Breast epithelium (tissue), 4 donors: ENCODE measurements at regions not wholly inside any gene's neighbourhood (a gene's known extent, or its start where the extent isn't known, plus 50 kb on each side); places are given as distances from the start of the nearest gene placed in this dataset.

ENCODE experiments used
- DNase-seq, 2 donors: peaks; one replicate each; pipeline ENCODE4 v3.0.0-alpha.2; 2019; ENCODE audit warnings: low spot score in 2 of 2
- H3K27ac ChIP-seq, 2 donors: fragments of 200-600 bp; sonication (generic) in 1 of 2; one replicate each; pipeline ENCODE4 v1.5.1; 2016 to 2019; ENCODE audit warnings: mild to moderate bottlenecking in 1 of 2
- H3K27me3 ChIP-seq, 2 donors: fragments of 200-600 bp; sonication (generic) in 1 of 2; one replicate each; pipeline versions ENCODE4 v1.5.1 to v1.6.0; 2017 to 2019; ENCODE audit warnings: control low read depth in 1 of 2, mild to moderate bottlenecking in 1 of 2
- H3K36me3 ChIP-seq: fragments of 200-600 bp; one replicate; pipeline ENCODE4 v1.5.1; 2019
- H3K4me1 ChIP-seq, 2 donors: fragments of 200-600 bp; sonication (generic); one replicate each; pipeline ENCODE4 v1.5.1; 2016 to 2019; ENCODE audit warnings: control low read depth in 1 of 2
- H3K4me3 ChIP-seq, 3 donors: fragments of 200-600 bp; sonication (generic); 1 replicate in 2 of 3; 2 replicates in 1 of 3; pipeline ENCODE4 v1.5.1; 2016 to 2019; ENCODE audit warnings: mild to moderate bottlenecking in 3 of 3, moderate library complexity in 2 of 3
- H3K9me3 ChIP-seq, 2 donors: fragments of 200-600 bp; sonication (generic) in 1 of 2; one replicate each; pipeline ENCODE4 v1.5.1; 2016 to 2019; ENCODE audit warnings: control low read depth in 1 of 2
- POLR2A ChIP-seq: fragments of 450-650 bp; IDR thresholded peaks from one replicate; pipeline ENCODE4 v1.6.1; 2016; ENCODE audit warnings: antibody characterized with exemption, mild to moderate bottlenecking, moderate library complexity
- POLR2AphosphoS5 ChIP-seq, 3 donors: sonication (generic); formaldehyde crosslinking; IDR thresholded peaks; one replicate each; pipeline ENCODE4 v1.6.1; 2017; ENCODE audit warnings: antibody characterized with exemption in 3 of 3
- intact Hi-C: fragments of 100-400 bp; cut with DNase I; formaldehyde crosslinking; loops from one replicate; pipeline ENCODE4 v1.15.1; 2023; ENCODE audit warnings: low total_unique reads
- TF ChIP-seq, protein P1 (sequence below), 3 donors: fragments of 450-650 bp; IDR thresholded peaks; one replicate each; pipeline ENCODE4 v1.5.1; 2016 to 2017; ENCODE audit warnings: antibody characterized with exemption in 3 of 3, mild to moderate bottlenecking in 3 of 3, moderate library complexity in 3 of 3

DNA sequence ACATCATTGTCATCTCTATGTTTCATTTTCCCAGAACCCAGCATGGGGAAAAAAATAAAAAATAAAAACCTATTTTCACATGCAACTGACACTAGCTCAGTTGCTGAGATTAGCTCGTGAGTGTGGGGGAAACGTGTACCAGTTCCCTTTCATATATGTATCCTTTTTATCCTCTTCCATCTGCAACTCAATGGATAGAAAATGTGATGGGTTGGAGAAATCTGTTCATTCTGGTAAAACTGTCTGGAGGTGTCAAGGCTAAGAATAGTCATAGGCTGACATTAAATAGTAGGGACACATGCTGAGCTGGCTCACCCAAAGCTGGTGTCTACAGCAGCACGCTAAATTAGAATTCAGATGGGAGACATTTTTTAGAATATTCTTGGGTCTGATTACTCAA, 519.3 kb downstream of the ELAVL2 start:
- Histone ChIP-seq H3K36me3 (no peaks in the 10 kb centered on the region), H3K4me1 (no peaks in the 10 kb centered on the region), H3K9me3 (no peaks in the 10 kb centered on the region), H3K4me3 (no peak overlapping the region), H3K27ac (no peak overlapping the region), H3K27me3 (no peaks in the 10 kb centered on the region)
- intact Hi-C loops = no loop called here
- TF ChIP-seq POLR2AphosphoS5 (IDR thresholded peaks at IDR 0.05) (no peak), POLR2A (no peak)
- TF ChIP-seq, protein P1, sequence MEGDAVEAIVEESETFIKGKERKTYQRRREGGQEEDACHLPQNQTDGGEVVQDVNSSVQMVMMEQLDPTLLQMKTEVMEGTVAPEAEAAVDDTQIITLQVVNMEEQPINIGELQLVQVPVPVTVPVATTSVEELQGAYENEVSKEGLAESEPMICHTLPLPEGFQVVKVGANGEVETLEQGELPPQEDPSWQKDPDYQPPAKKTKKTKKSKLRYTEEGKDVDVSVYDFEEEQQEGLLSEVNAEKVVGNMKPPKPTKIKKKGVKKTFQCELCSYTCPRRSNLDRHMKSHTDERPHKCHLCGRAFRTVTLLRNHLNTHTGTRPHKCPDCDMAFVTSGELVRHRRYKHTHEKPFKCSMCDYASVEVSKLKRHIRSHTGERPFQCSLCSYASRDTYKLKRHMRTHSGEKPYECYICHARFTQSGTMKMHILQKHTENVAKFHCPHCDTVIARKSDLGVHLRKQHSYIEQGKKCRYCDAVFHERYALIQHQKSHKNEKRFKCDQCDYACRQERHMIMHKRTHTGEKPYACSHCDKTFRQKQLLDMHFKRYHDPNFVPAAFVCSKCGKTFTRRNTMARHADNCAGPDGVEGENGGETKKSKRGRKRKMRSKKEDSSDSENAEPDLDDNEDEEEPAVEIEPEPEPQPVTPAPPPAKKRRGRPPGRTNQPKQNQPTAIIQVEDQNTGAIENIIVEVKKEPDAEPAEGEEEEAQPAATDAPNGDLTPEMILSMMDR (IDR thresholded peaks at IDR 0.05) = no peak
- DNase-seq = no peak

DNA sequence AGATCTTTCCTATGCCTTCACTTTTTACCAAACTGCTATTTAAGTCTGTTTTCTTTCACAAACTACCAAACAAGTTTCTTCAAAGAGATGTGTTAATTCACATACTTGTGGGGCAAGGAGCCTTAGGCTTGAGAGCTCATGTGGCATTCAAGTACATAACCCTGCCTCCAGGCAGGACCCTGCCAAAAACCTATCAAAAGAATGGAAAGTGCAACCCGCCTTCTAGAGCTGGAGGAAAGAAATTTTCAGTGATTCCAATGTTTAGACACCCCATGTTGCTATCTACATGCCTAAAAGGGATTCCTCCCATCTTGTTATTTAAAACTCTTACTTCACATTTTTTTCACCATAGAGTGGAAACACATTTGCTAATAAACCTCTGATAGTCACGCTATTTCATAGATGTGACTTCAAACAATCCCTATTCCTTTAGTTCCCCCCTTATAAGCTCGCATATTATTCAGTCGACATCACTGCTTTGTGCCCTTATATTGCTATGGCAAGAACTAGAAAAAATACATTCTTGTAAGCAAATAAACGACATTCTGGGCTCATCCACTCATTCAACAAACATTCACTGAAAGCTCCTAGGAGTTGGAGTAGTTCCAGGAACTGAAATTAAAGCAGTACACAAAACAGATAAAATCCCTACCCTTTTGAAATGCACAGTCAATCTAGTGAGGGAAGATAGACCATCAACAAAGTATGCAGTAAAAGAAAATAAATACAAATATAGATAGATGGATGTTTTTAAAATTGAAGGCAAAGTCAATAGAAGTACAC, 518.1 kb downstream of the ELAVL2 start:
- Histone ChIP-seq H3K36me3 (no peaks in the 10 kb centered on the region), H3K27me3 (no peaks in the 10 kb centered on the region)
- intact Hi-C loops = no loop called here

DNA sequence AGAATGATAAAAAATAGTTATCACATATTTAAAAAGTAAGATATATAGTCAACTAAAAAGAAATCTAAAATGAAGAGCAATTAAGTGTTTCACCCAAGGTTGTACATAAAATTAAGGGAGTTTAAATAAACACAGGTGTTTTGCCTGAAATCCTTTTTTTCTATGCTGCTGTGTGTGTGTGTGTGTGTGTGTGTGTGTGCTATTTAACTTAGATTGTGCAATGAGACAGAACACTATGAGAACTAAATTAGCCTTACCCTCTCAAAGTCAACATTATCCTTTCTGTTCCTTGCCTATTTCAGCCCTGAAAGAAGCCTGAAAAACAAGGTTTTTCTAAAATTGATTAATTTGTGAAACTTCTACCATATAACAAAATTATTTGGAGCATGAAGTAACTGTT, 516.2 kb downstream of the ELAVL2 start:
- no peaks in the 10 kb centered on the region for H3K9me3 ChIP-seq
- H3K4me1 ChIP-seq = no peaks in the 10 kb centered on the region
- H3K27me3 ChIP-seq = no peaks in the 10 kb centered on the region
- TF ChIP-seq POLR2A = no peak
- TF ChIP-seq POLR2AphosphoS5 (IDR thresholded peaks at IDR 0.05) = no peak
- TF ChIP-seq, protein P1 (IDR thresholded peaks at IDR 0.05) = no peak
- no peak overlapping the region for H3K4me3 ChIP-seq
- no peak for DNase-seq
- intact Hi-C loops = no loop called here
- no peaks in the 10 kb centered on the region for H3K36me3 ChIP-seq
- H3K27ac ChIP-seq = no peak overlapping the region

More for the DNA sequence above, 518.1 kb downstream of the ELAVL2 start:
- Histone ChIP-seq H3K4me1 (no peaks in the 10 kb centered on the region), H3K4me3 (no peak overlapping the region), H3K9me3 (no peaks in the 10 kb centered on the region), H3K27ac (no peak overlapping the region)
- TF ChIP-seq POLR2A = no peak
- TF ChIP-seq POLR2AphosphoS5 (IDR thresholded peaks at IDR 0.05) = no peak
- TF ChIP-seq, protein P1 (IDR thresholded peaks at IDR 0.05) = no peak
- DNase-seq = no peak

DNA sequence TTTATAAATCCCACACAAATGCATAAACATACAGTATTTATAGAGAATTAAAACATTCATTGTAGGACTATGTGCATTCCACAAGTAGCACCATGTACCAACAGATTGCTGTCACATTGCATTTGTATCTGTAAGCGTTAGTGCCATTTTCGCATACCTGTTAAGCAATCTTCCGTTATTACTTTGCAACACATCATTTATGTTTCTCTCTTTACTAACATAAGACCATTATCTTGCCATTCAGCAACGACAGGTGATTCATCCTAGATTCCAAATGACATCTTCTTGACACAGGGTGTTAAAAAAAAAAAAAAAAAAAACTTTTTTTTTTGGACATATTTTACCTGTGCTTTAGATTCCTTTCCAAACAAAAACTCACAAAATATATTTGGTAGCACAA, 511.8 kb downstream of the ELAVL2 start:
- Histone ChIP-seq H3K4me3 (no peak overlapping the region), H3K9me3 (no peaks in the 10 kb centered on the region), H3K27me3 (no peaks in the 10 kb centered on the region), H3K36me3 (no peaks in the 10 kb centered on the region), H3K27ac (no peak overlapping the region), H3K4me1 (no peaks in the 10 kb centered on the region)
- TF ChIP-seq POLR2A = no peak
- intact Hi-C loops = no loop called here
- DNase-seq = no peak

DNA sequence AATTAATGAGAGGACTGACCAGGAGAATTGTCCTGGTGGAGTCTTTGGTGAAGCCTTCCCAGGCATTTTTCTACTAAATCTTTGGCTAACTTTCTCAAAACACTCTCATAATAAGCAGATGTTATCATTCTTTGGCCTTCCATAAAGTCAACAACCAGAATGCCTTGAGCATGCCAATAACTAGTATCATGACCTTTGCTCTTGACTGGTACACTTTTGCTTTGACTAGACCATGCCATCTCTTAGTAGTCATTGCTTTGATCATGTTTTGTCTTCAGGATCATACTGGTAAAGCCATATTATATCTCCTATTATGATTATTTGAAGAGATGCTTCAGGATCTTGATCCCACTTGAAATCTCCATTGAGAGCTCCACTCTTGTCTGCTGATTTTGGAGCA, 506.9 kb downstream of the ELAVL2 start:
- intact Hi-C loops = no loop called here
- Histone ChIP-seq H3K27me3 (no peaks in the 10 kb centered on the region), H3K27ac (no peak overlapping the region), H3K9me3 (no peaks in the 10 kb centered on the region), H3K4me3 (no peak overlapping the region), H3K4me1 (no peaks in the 10 kb centered on the region), H3K36me3 (no peaks in the 10 kb centered on the region)
- TF ChIP-seq, protein P1 (IDR thresholded peaks at IDR 0.05) = no peak
- TF ChIP-seq POLR2AphosphoS5 (IDR thresholded peaks at IDR 0.05) (no peak), POLR2A (no peak)
- DNase-seq = no peak
